ENCODE measurements at regions not wholly inside any gene's neighbourhood (a gene's known extent, or its start where the extent isn't known, plus 50 kb on each side); places are given as distances from the start of the nearest gene placed in this dataset.

DNA sequence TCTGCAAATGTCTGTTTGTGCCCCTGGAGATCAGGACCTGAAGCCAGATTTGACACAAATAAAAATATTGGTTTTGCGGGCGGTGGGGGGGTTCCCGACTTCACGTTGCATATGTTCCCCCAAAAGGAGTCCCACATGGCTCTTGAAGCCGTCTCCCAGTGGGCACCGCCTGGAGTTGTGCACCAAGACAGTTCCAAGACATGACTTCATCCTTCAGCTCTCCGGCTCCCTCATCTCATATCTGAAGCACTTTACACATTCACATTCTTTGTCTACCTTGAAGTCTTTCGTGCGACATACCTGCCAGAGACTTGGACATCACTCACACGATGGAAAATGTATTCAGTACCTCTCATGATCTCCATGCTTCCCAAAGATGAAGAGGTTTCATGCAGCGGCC is 362.8 kb upstream of the FOXK1 start:
- TF ChIP-seq, protein P1, sequence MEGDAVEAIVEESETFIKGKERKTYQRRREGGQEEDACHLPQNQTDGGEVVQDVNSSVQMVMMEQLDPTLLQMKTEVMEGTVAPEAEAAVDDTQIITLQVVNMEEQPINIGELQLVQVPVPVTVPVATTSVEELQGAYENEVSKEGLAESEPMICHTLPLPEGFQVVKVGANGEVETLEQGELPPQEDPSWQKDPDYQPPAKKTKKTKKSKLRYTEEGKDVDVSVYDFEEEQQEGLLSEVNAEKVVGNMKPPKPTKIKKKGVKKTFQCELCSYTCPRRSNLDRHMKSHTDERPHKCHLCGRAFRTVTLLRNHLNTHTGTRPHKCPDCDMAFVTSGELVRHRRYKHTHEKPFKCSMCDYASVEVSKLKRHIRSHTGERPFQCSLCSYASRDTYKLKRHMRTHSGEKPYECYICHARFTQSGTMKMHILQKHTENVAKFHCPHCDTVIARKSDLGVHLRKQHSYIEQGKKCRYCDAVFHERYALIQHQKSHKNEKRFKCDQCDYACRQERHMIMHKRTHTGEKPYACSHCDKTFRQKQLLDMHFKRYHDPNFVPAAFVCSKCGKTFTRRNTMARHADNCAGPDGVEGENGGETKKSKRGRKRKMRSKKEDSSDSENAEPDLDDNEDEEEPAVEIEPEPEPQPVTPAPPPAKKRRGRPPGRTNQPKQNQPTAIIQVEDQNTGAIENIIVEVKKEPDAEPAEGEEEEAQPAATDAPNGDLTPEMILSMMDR (conservative IDR thresholded peaks at IDR 0.05): no peak

GRCh38 chr7:4325732-4326131 is 356.4 kb upstream of the FOXK1 start:
- TF ChIP-seq, protein P1 (conservative IDR thresholded peaks at IDR 0.05): no peak
- no peak overlapping the region for H3K27ac ChIP-seq

More for the DNA sequence above, 362.8 kb upstream of the FOXK1 start:
- no peak overlapping the region for H3K27ac ChIP-seq

- no peak overlapping the region for H3K27ac ChIP-seq
- TF ChIP-seq, protein P1 (conservative IDR thresholded peaks at IDR 0.05): no peak
Measured at GRCh38 chr7:4331711-4332110, 350.4 kb upstream of the FOXK1 start.

DNA sequence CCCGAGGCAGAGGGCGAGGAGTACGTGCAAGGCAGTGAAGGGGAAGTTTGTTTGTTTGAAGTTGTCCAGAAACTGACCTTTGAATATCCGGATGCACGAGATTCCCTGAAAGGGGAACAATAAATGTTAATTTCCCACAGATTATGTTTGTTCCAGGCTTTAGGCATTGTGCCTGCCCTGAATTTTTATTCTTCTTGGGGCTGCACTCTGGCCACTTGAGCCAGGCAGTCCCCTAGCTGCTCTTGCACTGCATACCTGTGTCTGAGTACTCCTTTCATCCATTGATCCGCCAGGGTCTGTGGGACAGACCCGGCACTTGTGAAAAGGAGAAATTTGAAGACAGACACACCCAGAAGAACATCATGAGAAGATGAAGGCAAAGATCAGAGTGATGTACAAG is 343.5 kb upstream of the FOXK1 start:
- TF ChIP-seq, protein P1 (conservative IDR thresholded peaks at IDR 0.05): no peak

DNA sequence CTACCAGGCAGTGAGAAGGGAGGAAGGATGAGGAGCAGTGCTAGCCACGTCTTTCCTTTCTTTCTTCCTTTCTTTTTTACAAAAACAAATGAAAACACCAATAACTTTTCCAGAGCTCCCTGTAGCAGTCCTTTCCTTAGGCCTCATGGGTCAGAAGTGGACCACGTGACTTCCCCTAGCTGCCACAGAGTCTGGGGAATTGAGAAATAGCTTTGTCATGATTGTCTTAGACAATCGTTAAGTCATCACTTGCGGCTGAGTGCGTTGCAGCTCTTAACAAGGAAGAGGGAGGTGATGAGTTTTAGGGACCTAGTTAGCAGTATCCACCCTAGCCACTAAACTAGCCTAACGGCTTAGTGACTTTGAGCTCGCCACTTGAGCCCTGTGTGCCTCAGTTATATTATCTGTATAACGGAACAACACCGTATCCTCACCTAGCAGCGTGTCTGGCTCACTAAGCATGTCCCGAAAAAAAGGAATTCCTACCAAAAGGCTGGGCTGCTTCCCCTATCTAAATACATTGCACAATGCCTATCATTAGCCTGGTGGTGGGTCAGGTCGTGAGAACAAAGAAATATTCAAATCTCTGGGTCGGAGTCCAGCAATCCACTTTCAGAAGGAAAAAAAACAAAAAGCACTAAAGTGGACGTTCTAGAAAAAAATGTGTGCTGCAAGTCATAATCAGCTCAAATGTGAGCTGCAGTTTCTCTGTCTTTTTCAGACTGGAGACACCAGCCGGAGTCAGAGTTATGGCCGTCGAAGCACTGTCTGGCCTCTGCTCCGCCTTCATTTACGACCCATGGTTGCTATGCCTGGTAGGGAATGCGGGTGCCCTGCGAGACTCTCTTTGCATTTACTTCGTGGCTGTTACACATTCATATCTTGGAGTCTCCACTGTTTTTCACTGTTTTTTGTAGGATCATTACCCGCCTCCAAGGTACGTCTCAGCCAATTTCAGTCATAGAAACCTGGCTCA is 338.5 kb upstream of the FOXK1 start:
- TF ChIP-seq, protein P1 (conservative IDR thresholded peaks at IDR 0.05): no peak
- H3K27ac ChIP-seq: no peak overlapping the region

More for the DNA sequence above, 343.5 kb upstream of the FOXK1 start:
- no peak overlapping the region for H3K27ac ChIP-seq

DNA sequence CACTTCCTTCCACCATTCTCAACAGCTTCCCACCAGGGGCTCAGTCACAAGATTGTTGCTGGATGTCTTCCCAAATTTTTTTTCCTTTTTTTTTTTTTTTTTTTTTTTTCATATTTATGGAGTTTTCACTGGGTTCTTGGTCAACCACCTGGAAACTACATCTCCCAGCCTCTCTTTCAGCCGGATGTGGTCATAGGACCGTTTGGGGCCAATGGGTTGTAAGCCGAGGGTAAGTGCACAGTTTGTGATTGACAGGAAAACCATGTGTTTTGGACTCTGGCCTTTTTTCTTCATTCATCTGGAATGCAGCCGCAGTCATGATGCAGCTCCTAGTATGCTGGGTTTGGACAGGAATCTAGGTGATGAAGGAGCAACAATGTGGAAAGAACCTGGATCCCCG is 337.1 kb upstream of the FOXK1 start:
- no peak overlapping the region for H3K27ac ChIP-seq
- TF ChIP-seq, protein P1 (conservative IDR thresholded peaks at IDR 0.05): no peak

- H3K27ac ChIP-seq: no peak overlapping the region
- TF ChIP-seq, protein P1 (conservative IDR thresholded peaks at IDR 0.05): no peak
Measured at GRCh38 chr7:4352069-4352468, 330.0 kb upstream of the FOXK1 start.
